CD14-positive monocyte (primary cell): ENCODE measurements at regions not wholly inside any gene's neighbourhood (a gene's known extent, or its start where the extent isn't known, plus 50 kb on each side); places are given as distances from the start of the nearest gene placed in this dataset.
"Not testable (repeated sequence)": the region's sequence is repeated elsewhere in the genome, so short reads cannot be mapped to it uniquely, and the experiment has no call there.

Experiments used
- DNase-seq, 3 donors: peaks; one replicate each; pipeline ENCODE4 v3.0.0-alpha.2; 2011 to 2022
- H2AFZ ChIP-seq: 2 replicates; pipeline ENCODE4 v1.6.0; 2012; ENCODE audit warnings: mild to moderate bottlenecking, low read depth, low read length, inconsistent platforms; ENCODE audit not compliant: insufficient read depth, poor library complexity, severe bottlenecking
- H3K27ac ChIP-seq, 2 donors: 1 replicate in 1 of 2; 2 replicates in 1 of 2; pipeline ENCODE4 v1.5.1; 2012 to 2013; ENCODE audit warnings: low read length in 2 of 2, control low read depth in 1 of 2, inconsistent platforms in 1 of 2, low read depth in 1 of 2, mild to moderate bottlenecking in 1 of 2
- H3K27me3 ChIP-seq, 2 donors: one replicate each; pipeline versions ENCODE4 v1.6.0 to v1.6.1; 2011 to 2013; ENCODE audit warnings: low read length in 2 of 2; ENCODE audit not compliant: control insufficient read depth in 2 of 2, insufficient read depth in 2 of 2
- H3K36me3 ChIP-seq, 2 donors: replicated peaks in 1 of 2; 1 replicate in 1 of 2; 2 replicates in 1 of 2; pipeline versions ENCODE4 v1.5.1 to v1.6.1; 2012 to 2013; ENCODE audit warnings: low read length in 2 of 2, control low read depth in 1 of 2, inconsistent platforms in 1 of 2, mild to moderate bottlenecking in 1 of 2; ENCODE audit not compliant: insufficient read depth in 2 of 2, control insufficient read depth in 1 of 2
- H3K4me1 ChIP-seq, 2 donors: 1 replicate in 1 of 2; 2 replicates in 1 of 2; pipeline versions ENCODE4 v1.5.1 to v1.6.1; 2012 to 2013; ENCODE audit warnings: low read length in 2 of 2, control low read depth in 1 of 2, inconsistent platforms in 1 of 2, mild to moderate bottlenecking in 1 of 2, moderate library complexity in 1 of 2; ENCODE audit not compliant: insufficient read depth in 2 of 2, control insufficient read depth in 1 of 2
- H3K4me2 ChIP-seq: replicated peaks from 2 replicates; pipeline ENCODE3; 2012; ENCODE audit warnings: low read length, moderate library complexity, mild to moderate bottlenecking; ENCODE audit not compliant: poor library complexity, severe bottlenecking; ENCODE audit errors: extremely low read depth
- H3K4me3 ChIP-seq, 3 experiments: fragments of 200-600 bp in 1 of 3; sonication (generic) in 1 of 3; replicated peaks in 1 of 3; 1 replicate in 2 of 3; 2 replicates in 1 of 3; pipeline ENCODE4 v1.5.1; 2011 to 2013; ENCODE audit warnings: low read length in 3 of 3, mild to moderate bottlenecking in 3 of 3, control low read depth in 2 of 3, low read depth in 2 of 3, inconsistent platforms in 1 of 3, moderate library complexity in 1 of 3
- H3K79me2 ChIP-seq: 2 replicates; pipeline ENCODE4 v1.6.0; 2012; ENCODE audit warnings: mild to moderate bottlenecking, control low read depth, inconsistent platforms, low read length, moderate library complexity; ENCODE audit not compliant: insufficient read depth
- H3K9ac ChIP-seq: 2 replicates; pipeline ENCODE4 v1.6.0; 2017; ENCODE audit warnings: low read length, mild to moderate bottlenecking; ENCODE audit not compliant: insufficient read depth, poor library complexity, severe bottlenecking
- H3K9me3 ChIP-seq, 2 donors: replicated peaks in 1 of 2; 1 replicate in 1 of 2; 2 replicates in 1 of 2; pipeline versions ENCODE4 v1.5.1 to v1.6.1; 2012 to 2013; ENCODE audit warnings: low read length in 2 of 2, control low read depth in 1 of 2; ENCODE audit not compliant: control insufficient read depth in 1 of 2, insufficient read depth in 1 of 2
- H4K20me1 ChIP-seq: 2 replicates; pipeline ENCODE4 v1.6.0; 2012; ENCODE audit warnings: mild to moderate bottlenecking, low read length, control low read depth, moderate library complexity; ENCODE audit not compliant: insufficient read depth
- H3K27ac Mint-ChIP-seq, 7 donors: one replicate each; pipeline ENCODE4 v1.8.0; 2020; ENCODE audit warnings: mild to moderate bottlenecking in 7 of 7, mixed read lengths in 7 of 7, moderate library complexity in 6 of 7, inconsistent platforms in 2 of 7
- H3K27me3 Mint-ChIP-seq, 3 donors: one replicate each; pipeline ENCODE4 v1.8.0; 2021 to 2022; ENCODE audit warnings: low read depth in 3 of 3, mild to moderate bottlenecking in 3 of 3, mixed read lengths in 3 of 3, moderate library complexity in 3 of 3, inconsistent platforms in 1 of 3
- H3K36me3 Mint-ChIP-seq, 2 donors: one replicate each; pipeline ENCODE4 v1.8.0; 2020; ENCODE audit warnings: mixed read lengths in 2 of 2, inconsistent platforms in 1 of 2, mild to moderate bottlenecking in 1 of 2
- H3K4me1 Mint-ChIP-seq: one replicate; pipeline ENCODE4 v1.8.0; 2020; ENCODE audit warnings: mild to moderate bottlenecking, mixed read lengths
- H3K4me3 Mint-ChIP-seq, 2 donors: one replicate each; pipeline ENCODE4 v1.8.0; 2020; ENCODE audit warnings: mild to moderate bottlenecking in 2 of 2, mixed read lengths in 2 of 2, moderate library complexity in 1 of 2
- H3K9me3 Mint-ChIP-seq, 7 donors: one replicate each; pipeline ENCODE4 v1.8.0; 2020 to 2022; ENCODE audit warnings: mixed read lengths in 7 of 7, mild to moderate bottlenecking in 6 of 7, moderate library complexity in 6 of 7, inconsistent platforms in 2 of 7
- WGBS: methylation state at CpG from one replicate; pipeline ENCODE4 v1.1.5; 2013; ENCODE audit warnings: missing lambda C conversion rate; ENCODE audit not compliant: insufficient coverage; 5-methylcytosine and 5-hydroxymethylcytosine counted together
- intact Hi-C, 2 donors: fragments of 100-400 bp; cut with micrococcal nuclease; formaldehyde crosslinking; loops; one replicate each; pipeline versions ENCODE4 v1.15.0 to v1.15.1; 2023
- TF ChIP-seq, protein P1 (sequence below): fragments of 200-600 bp; IDR thresholded peaks from one replicate; pipeline ENCODE4 v1.8.0; 2022; ENCODE audit warnings: antibody characterized with exemption, mild to moderate bottlenecking

DNA sequence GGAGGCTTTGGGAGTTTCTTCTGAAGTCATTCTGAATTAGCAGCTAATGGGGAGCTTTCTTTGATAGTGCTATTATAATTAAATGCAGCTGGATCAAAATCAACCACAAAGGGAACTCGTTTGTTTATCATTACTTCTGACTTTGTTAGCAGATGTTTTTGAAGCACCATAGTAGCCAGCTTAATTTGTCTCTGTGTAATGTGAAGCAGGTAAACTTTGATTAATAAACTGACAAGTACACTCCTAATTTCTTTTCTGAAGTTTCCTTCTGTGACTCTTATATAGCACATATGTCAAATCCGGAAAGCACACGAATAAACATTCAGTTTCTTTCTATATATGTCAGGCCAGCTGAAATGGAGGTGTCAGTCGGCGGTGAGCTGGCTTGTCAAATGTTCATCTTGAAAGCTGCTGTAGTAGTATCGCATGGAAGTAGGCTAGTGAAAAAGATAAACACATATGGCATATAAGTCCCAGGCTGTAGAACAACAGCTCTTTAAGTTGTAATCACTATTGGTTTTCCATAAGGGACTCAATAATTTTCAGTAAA lies 451.9 kb upstream of the ZEB2 start:
- Histone ChIP-seq H3K79me2 (no peaks in the 10 kb centered on the region), H3K4me3 (no peak overlapping the region), H4K20me1 (no peaks in the 10 kb centered on the region), H3K27ac (no peak overlapping the region), H3K9me3 (peaks cover 15 to 29% of the 10 kb centered on the region in 2 donors), H2AFZ (no peak overlapping the region), H3K36me3 (no peaks in the 10 kb centered on the region), H3K4me1 (no peaks in the 10 kb centered on the region), H3K9ac (no peak overlapping the region), H3K27me3 (no peaks in the 10 kb centered on the region), H3K4me2 (no peak overlapping the region)
- no peak overlapping the region for H3K27ac Mint-ChIP-seq
- no peaks in the 10 kb centered on the region for H3K4me1 Mint-ChIP-seq
- H3K4me3 Mint-ChIP-seq = no peak overlapping the region
- intact Hi-C loops = no loop called here
- WGBS = no CpG with 5 or more reads among the region's 6 CpGs
- peaks cover 15 to 42% (median 33%) of the 10 kb centered on the region in 7 donors for H3K9me3 Mint-ChIP-seq
- TF ChIP-seq, protein P1, sequence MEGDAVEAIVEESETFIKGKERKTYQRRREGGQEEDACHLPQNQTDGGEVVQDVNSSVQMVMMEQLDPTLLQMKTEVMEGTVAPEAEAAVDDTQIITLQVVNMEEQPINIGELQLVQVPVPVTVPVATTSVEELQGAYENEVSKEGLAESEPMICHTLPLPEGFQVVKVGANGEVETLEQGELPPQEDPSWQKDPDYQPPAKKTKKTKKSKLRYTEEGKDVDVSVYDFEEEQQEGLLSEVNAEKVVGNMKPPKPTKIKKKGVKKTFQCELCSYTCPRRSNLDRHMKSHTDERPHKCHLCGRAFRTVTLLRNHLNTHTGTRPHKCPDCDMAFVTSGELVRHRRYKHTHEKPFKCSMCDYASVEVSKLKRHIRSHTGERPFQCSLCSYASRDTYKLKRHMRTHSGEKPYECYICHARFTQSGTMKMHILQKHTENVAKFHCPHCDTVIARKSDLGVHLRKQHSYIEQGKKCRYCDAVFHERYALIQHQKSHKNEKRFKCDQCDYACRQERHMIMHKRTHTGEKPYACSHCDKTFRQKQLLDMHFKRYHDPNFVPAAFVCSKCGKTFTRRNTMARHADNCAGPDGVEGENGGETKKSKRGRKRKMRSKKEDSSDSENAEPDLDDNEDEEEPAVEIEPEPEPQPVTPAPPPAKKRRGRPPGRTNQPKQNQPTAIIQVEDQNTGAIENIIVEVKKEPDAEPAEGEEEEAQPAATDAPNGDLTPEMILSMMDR = no peak
- no peak for DNase-seq
- peaks cover 0 to 2% (median 0%) of the 10 kb centered on the region in 3 donors for H3K27me3 Mint-ChIP-seq
- H3K36me3 Mint-ChIP-seq = peaks cover 0 to 2% of the 10 kb centered on the region in 2 donors

GRCh38 chr2:144970410-144970809 lies 450.5 kb upstream of the ZEB2 start:
- H3K36me3 Mint-ChIP-seq, intact Hi-C loops: not testable (repeated sequence)

GRCh38 chr2:144969564-144969963 lies 449.6 kb upstream of the ZEB2 start:
- H3K4me3 Mint-ChIP-seq, intact Hi-C loops: not testable (repeated sequence)
- WGBS = 88% methylated on average over 1 of the region's 1 CpG

More at GRCh38 chr2:144970410-144970809, 450.5 kb upstream of the ZEB2 start:
- not testable (repeated sequence) for H4K20me1 ChIP-seq, H2AFZ ChIP-seq, H3K4me2 ChIP-seq, H3K36me3 ChIP-seq, H3K27ac ChIP-seq, H3K27me3 ChIP-seq, H3K27ac Mint-ChIP-seq, H3K4me1 Mint-ChIP-seq, H3K79me2 ChIP-seq, H3K4me3 ChIP-seq, H3K9ac ChIP-seq, H3K4me3 Mint-ChIP-seq, H3K27me3 Mint-ChIP-seq, DNase-seq, H3K4me1 ChIP-seq
- peaks cover 20 to 56% (median 44%) of the 10 kb centered on the region in 7 donors for H3K9me3 Mint-ChIP-seq
- no CpG with 5 or more reads among the region's 1 CpG for WGBS
- H3K9me3 ChIP-seq = peaks cover 20 to 42% of the 10 kb centered on the region in 2 donors

More at GRCh38 chr2:144969564-144969963, 449.6 kb upstream of the ZEB2 start:
- H4K20me1 ChIP-seq, H3K36me3 Mint-ChIP-seq, H3K4me3 ChIP-seq, H3K4me1 Mint-ChIP-seq, H3K4me2 ChIP-seq, H3K27ac Mint-ChIP-seq, DNase-seq, H2AFZ ChIP-seq, H3K27me3 Mint-ChIP-seq, H3K27ac ChIP-seq, H3K4me1 ChIP-seq, H3K9ac ChIP-seq, H3K27me3 ChIP-seq, H3K79me2 ChIP-seq, H3K36me3 ChIP-seq: not testable (repeated sequence)
- peaks cover 29 to 64% (median 53%) of the 10 kb centered on the region in 7 donors for H3K9me3 Mint-ChIP-seq
- peaks cover 27 to 51% of the 10 kb centered on the region in 2 donors for H3K9me3 ChIP-seq
